ENCODE measurements at regions not wholly inside any gene's neighbourhood (a gene's known extent, or its start where the extent isn't known, plus 50 kb on each side); places are given as distances from the start of the nearest gene placed in this dataset.
"Not testable (repeated sequence)": the region's sequence is repeated elsewhere in the genome, so short reads cannot be mapped to it uniquely, and the experiment has no call there.

- no peak for TF ChIP-seq CTCF (IDR thresholded peaks at IDR 0.05; ENCODE audit: insufficient read depth, low read depth, low read length)
- no peak overlapping the region for H3K4me3 ChIP-seq (ENCODE audit: low read depth, low read length)
- no peaks in the 10 kb centered on the region for H3K36me3 ChIP-seq (ENCODE audit: control insufficient read depth, insufficient read depth, low read length)
- CTCF ChIA-PET: interaction anchor here (1.0 kb wide), 1 partner anchor 9 kb away, joined by 3 read pairs; no protein-coding TSS in a partner anchor
- no peak for DNase-seq (ENCODE audit: low read depth)
- H3K27me3 ChIP-seq (ENCODE audit: control insufficient read depth, insufficient read depth, low read length): no peaks in the 10 kb centered on the region
- POLR2A ChIA-PET: no interaction called here
Measured at GRCh38 chr2:31813016-31813415, 197.8 kb downstream of the MEMO1 start.

GRCh38 chr2:31812051-31812798 lies 198.6 kb downstream of the MEMO1 start:
- ChIA-PET POLR2A (no interaction called here), CTCF (interaction anchor here (1.0 kb wide), 1 partner anchor 8 kb away, joined by 3 read pairs; no protein-coding TSS in a partner anchor)
- H3K36me3 ChIP-seq (ENCODE audit: control insufficient read depth, insufficient read depth, low read length): no peaks in the 10 kb centered on the region
- TF ChIP-seq CTCF (IDR thresholded peaks at IDR 0.05; ENCODE audit: insufficient read depth, low read depth, low read length): no peak
- DNase-seq (ENCODE audit: low read depth): no peak
- no peaks in the 10 kb centered on the region for H3K27me3 ChIP-seq (ENCODE audit: control insufficient read depth, insufficient read depth, low read length)
- no peak overlapping the region for H3K4me3 ChIP-seq (ENCODE audit: low read depth, low read length)

- Histone ChIP-seq H3K27me3 (ENCODE audit: control insufficient read depth, insufficient read depth, low read length) (no peaks in the 10 kb centered on the region), H3K4me3 (ENCODE audit: low read depth, low read length) (no peak overlapping the region), H3K36me3 (ENCODE audit: control insufficient read depth, insufficient read depth, low read length) (no peaks in the 10 kb centered on the region)
- CTCF ChIA-PET: no interaction called here
- DNase-seq (ENCODE audit: low read depth): no peak
- TF ChIP-seq CTCF (IDR thresholded peaks at IDR 0.05; ENCODE audit: insufficient read depth, low read depth, low read length): no peak
- POLR2A ChIA-PET: no interaction called here
Measured at GRCh38 chr2:31811482-31811881, 199.3 kb downstream of the MEMO1 start.

- CTCF ChIA-PET: no interaction called here
- Histone ChIP-seq H3K4me3 (ENCODE audit: low read depth, low read length) (no peak overlapping the region), H3K27me3 (ENCODE audit: control insufficient read depth, insufficient read depth, low read length) (no peaks in the 10 kb centered on the region), H3K36me3 (ENCODE audit: control insufficient read depth, insufficient read depth, low read length) (no peaks in the 10 kb centered on the region)
- TF ChIP-seq CTCF (IDR thresholded peaks at IDR 0.05; ENCODE audit: insufficient read depth, low read depth, low read length): no peak
- POLR2A ChIA-PET: no interaction called here
- no peak for DNase-seq (ENCODE audit: low read depth)
Measured at GRCh38 chr2:31810200-31810917, 200.4 kb downstream of the MEMO1 start.

- no peaks in the 10 kb centered on the region for H3K27me3 ChIP-seq (ENCODE audit: control insufficient read depth, insufficient read depth, low read length)
- CTCF ChIA-PET: interaction anchor here (0.6 kb wide), 2 partner anchors 27 to 220 kb away, joined by 3 to 4 read pairs; no protein-coding TSS in a partner anchor
- POLR2A ChIA-PET: no interaction called here
- H3K4me3 ChIP-seq (ENCODE audit: low read depth, low read length): no peak overlapping the region
- no peak for DNase-seq (ENCODE audit: low read depth)
- no peak for TF ChIP-seq CTCF (IDR thresholded peaks at IDR 0.05; ENCODE audit: insufficient read depth, low read depth, low read length)
- H3K36me3 ChIP-seq (ENCODE audit: control insufficient read depth, insufficient read depth, low read length): no peaks in the 10 kb centered on the region
Measured at GRCh38 chr2:31805688-31806087, 205.1 kb downstream of the MEMO1 start.

- POLR2A ChIA-PET; H3K36me3 ChIP-seq (ENCODE audit: control insufficient read depth, insufficient read depth, low read length); DNase-seq (ENCODE audit: low read depth); H3K27me3 ChIP-seq (ENCODE audit: control insufficient read depth, insufficient read depth, low read length); H3K4me3 ChIP-seq (ENCODE audit: low read depth, low read length): not testable (repeated sequence)
- CTCF ChIA-PET: interaction anchor here (0.6 to 1.6 kb wide), 3 partner anchors 9 to 159 kb away, joined by 3 read pairs; no protein-coding TSS in a partner anchor
Measured at GRCh38 chr2:31803481-31804153, 207.2 kb downstream of the MEMO1 start.

Measured in BJ (cell line).